GM23338 (cell line): ENCODE measurements at regions not wholly inside any gene's neighbourhood (a gene's known extent, or its start where the extent isn't known, plus 50 kb on each side); places are given as distances from the start of the nearest gene placed in this dataset.
A peak's percentile ranks its signal among the peaks of the same experiment; 100 is the strongest.

Experiments used
- ATAC-seq: fragments of 200-7000 bp; cut with Tn5 transposase; 3 replicates; pipeline ENCODE4 v1.9.1; 2020
- DNase-seq: peaks from one replicate; pipeline ENCODE4 v3.0.0-alpha.2; 2015; ENCODE audit warnings: low spot score
- H2AFZ ChIP-seq: fragments of 200-600 bp; sonication (generic); 2 replicates; pipeline ENCODE4 v1.8.0; 2016; ENCODE audit warnings: antibody characterized with exemption, mild to moderate bottlenecking, moderate library complexity
- H3F3A ChIP-seq: fragments of 200-600 bp; sonication (generic); replicated peaks from 2 replicates; pipeline ENCODE4 v1.8.0; 2017; ENCODE audit warnings: antibody characterized with exemption, mixed run types, low read depth
- H3K27ac ChIP-seq: fragments of 200-600 bp; sonication (generic); 2 replicates; pipeline ENCODE4 v1.6.1; 2016; ENCODE audit warnings: low read depth
- H3K27me3 ChIP-seq: fragments of 200-600 bp; sonication (generic); 2 replicates; pipeline ENCODE4 v1.8.0; 2016; ENCODE audit warnings: mild to moderate bottlenecking, mixed run types, moderate library complexity; ENCODE audit not compliant: insufficient read depth
- H3K36me3 ChIP-seq: fragments of 200-600 bp; sonication (generic); 2 replicates; pipeline ENCODE4 v1.8.0; 2016; ENCODE audit warnings: mild to moderate bottlenecking; ENCODE audit not compliant: insufficient read depth
- H3K4me1 ChIP-seq: fragments of 200-600 bp; sonication (generic); 2 replicates; pipeline ENCODE4 v1.8.0; 2016; ENCODE audit warnings: mild to moderate bottlenecking, moderate library complexity; ENCODE audit not compliant: insufficient read depth
- H3K4me2 ChIP-seq: fragments of 200-600 bp; sonication (generic); 2 replicates; pipeline ENCODE4 v1.7.1; 2017; ENCODE audit warnings: mixed run types
- H3K4me3 ChIP-seq: fragments of 200-600 bp; sonication (generic); 2 replicates; pipeline ENCODE4 v1.6.1; 2016; ENCODE audit warnings: mixed run types
- H3K79me2 ChIP-seq: fragments of 200-600 bp; sonication (generic); replicated peaks from 2 replicates; pipeline ENCODE4 v1.8.0; 2017; ENCODE audit warnings: mild to moderate bottlenecking; ENCODE audit not compliant: insufficient read depth
- H3K9me2 ChIP-seq: fragments of 200-600 bp; sonication (generic); 2 replicates; pipeline ENCODE4 v1.8.0; 2017; ENCODE audit not compliant: insufficient read depth
- H4K20me1 ChIP-seq: fragments of 200-600 bp; sonication (generic); replicated peaks from 2 replicates; pipeline ENCODE4 v1.8.0; 2017; ENCODE audit warnings: mild to moderate bottlenecking; ENCODE audit not compliant: insufficient read depth
- H3K27ac Mint-ChIP-seq: 2 replicates; pipeline ENCODE4 v1.8.0; 2020; ENCODE audit warnings: inconsistent platforms, mild to moderate bottlenecking, moderate library complexity, mixed read lengths
- H3K27me3 Mint-ChIP-seq: 3 replicates; pipeline ENCODE4 v1.8.0; 2022; ENCODE audit warnings: low read depth, mild to moderate bottlenecking, moderate library complexity, mixed read lengths, inconsistent platforms; ENCODE audit not compliant: insufficient read depth, poor library complexity
- H3K36me3 Mint-ChIP-seq: 3 replicates; pipeline ENCODE4 v1.8.0; 2021; ENCODE audit warnings: low read depth, mild to moderate bottlenecking, inconsistent platforms, moderate library complexity, mixed read lengths
- H3K4me1 Mint-ChIP-seq: 3 replicates; pipeline ENCODE4 v1.8.0; 2020; ENCODE audit warnings: mild to moderate bottlenecking, inconsistent platforms, mixed read lengths
- H3K4me3 Mint-ChIP-seq: 3 replicates; pipeline ENCODE4 v1.8.0; 2021; ENCODE audit warnings: moderate library complexity, mild to moderate bottlenecking, inconsistent platforms, mixed read lengths
- H3K9me3 Mint-ChIP-seq: 3 replicates; pipeline ENCODE4 v1.8.0; 2020; ENCODE audit warnings: moderate library complexity, mild to moderate bottlenecking, inconsistent platforms, mixed read lengths
- CREB1 ChIP-seq: fragments of 250-450 bp; sonication (Bioruptor Pico); IDR thresholded peaks from 2 replicates; pipeline ENCODE4 v1.5.0; 2020; ENCODE audit warnings: low read depth, mild to moderate bottlenecking, moderate library complexity
- EZH2 ChIP-seq: fragments of 200-600 bp; sonication (generic); IDR thresholded peaks from one replicate; pipeline ENCODE4 v1.8.0; 2017; ENCODE audit warnings: antibody characterized with exemption, mild to moderate bottlenecking, low read depth; ENCODE audit not compliant: unreplicated experiment
- EZH2phosphoT487 ChIP-seq: fragments of 200-600 bp; sonication (generic); IDR thresholded peaks from one replicate; pipeline ENCODE4 v1.8.1; 2018; ENCODE audit warnings: antibody characterized with exemption; ENCODE audit not compliant: unreplicated experiment
- JUNB ChIP-seq: IDR thresholded peaks from one replicate; pipeline ENCODE4 v1.6.1; 2016; ENCODE audit warnings: antibody characterized with exemption; ENCODE audit not compliant: unreplicated experiment
- POLR2AphosphoS5 ChIP-seq: IDR thresholded peaks from 2 replicates; pipeline ENCODE4 v1.6.1; 2016; ENCODE audit warnings: antibody characterized with exemption, low read depth
- REST ChIP-seq: IDR thresholded peaks from one replicate; pipeline ENCODE4 v1.6.1; 2018; ENCODE audit warnings: antibody characterized with exemption; ENCODE audit not compliant: unreplicated experiment
- ZNF462 ChIP-seq: fragments of 250-450 bp; sonication (Bioruptor Pico); IDR thresholded peaks from 2 replicates; pipeline ENCODE4 v1.5.0; 2020; ENCODE audit warnings: mild to moderate bottlenecking, moderate library complexity

GRCh38 chr2:7745369-7745768 is 828.2 kb downstream of the RNF144A start:
- no peaks in the 10 kb centered on the region for H3K36me3 ChIP-seq
- no peaks in the 10 kb centered on the region for H3K79me2 ChIP-seq
- no peak overlapping the region for H3K4me3 ChIP-seq
- Mint-ChIP-seq H3K27me3 (no peaks in the 10 kb centered on the region), H3K36me3 (no peaks in the 10 kb centered on the region), H3K9me3 (no peaks in the 10 kb centered on the region; the same call in 2 of the 3 replicates), H3K4me1 (peaks cover 4% of the 10 kb centered on the region), H3K4me3 (no peak overlapping the region), H3K27ac (no peak overlapping the region)
- H3K9me2 ChIP-seq, result peaks cover 15% of the 10 kb centered on the region
- no peaks in the 10 kb centered on the region for H3K27me3 ChIP-seq
- no peak for DNase-seq
- no peak overlapping the region for H2AFZ ChIP-seq
- no peak overlapping the region for H3K27ac ChIP-seq
- no peaks in the 10 kb centered on the region for H3F3A ChIP-seq
- H3K4me2 ChIP-seq, result no peak overlapping the region
- ATAC-seq, result no peak
- H3K4me1 ChIP-seq, result no peaks in the 10 kb centered on the region
- H4K20me1 ChIP-seq, result no peaks in the 10 kb centered on the region
- TF ChIP-seq JUNB (no peak), REST (no peak)

GRCh38 chr2:7748717-7749415 is 831.7 kb downstream of the RNF144A start:
- no peak for DNase-seq
- H3K27me3 Mint-ChIP-seq, result no peaks in the 10 kb centered on the region
- no peak for TF ChIP-seq EZH2phosphoT487
- TF ChIP-seq CREB1, result no peak
- TF ChIP-seq REST, result no peak
- no peak for TF ChIP-seq POLR2AphosphoS5
- no peak for TF ChIP-seq ZNF462 (CRISPR knock-in tag)
- no peak for TF ChIP-seq EZH2

More at GRCh38 chr2:7748717-7749415, 831.7 kb downstream of the RNF144A start:
- peaks cover 4% of the 10 kb centered on the region for H3K4me1 Mint-ChIP-seq
- H3K4me3 ChIP-seq, result no peak overlapping the region
- H3K4me3 Mint-ChIP-seq, result no peak overlapping the region
- H3K36me3 Mint-ChIP-seq, result peaks cover 6% of the 10 kb centered on the region; the same call in 1 of the 3 replicates
- no peaks in the 10 kb centered on the region for H3F3A ChIP-seq
- H3K27ac ChIP-seq, result no peak overlapping the region
- H3K4me2 ChIP-seq, result no peak overlapping the region
- no peaks in the 10 kb centered on the region for H4K20me1 ChIP-seq
- H2AFZ ChIP-seq, result peak overlapping the region; percentile 64
- H3K27ac Mint-ChIP-seq, result no peak overlapping the region
- H3K4me1 ChIP-seq, result no peaks in the 10 kb centered on the region
- H3K36me3 ChIP-seq, result no peaks in the 10 kb centered on the region
- no peaks in the 10 kb centered on the region for H3K79me2 ChIP-seq
- H3K9me2 ChIP-seq, result peaks cover 3% of the 10 kb centered on the region; the same call in 1 of the 2 replicates
- no peak for ATAC-seq
- H3K9me3 Mint-ChIP-seq, result peaks cover 5% of the 10 kb centered on the region; the same call in 2 of the 3 replicates
- no peaks in the 10 kb centered on the region for H3K27me3 ChIP-seq
